CD14-positive monocyte (primary cell): ENCODE measurements at regions not wholly inside any gene's neighbourhood (a gene's known extent, or its start where the extent isn't known, plus 50 kb on each side); places are given as distances from the start of the nearest gene placed in this dataset.
A peak's percentile ranks its signal among the peaks of the same experiment; 100 is the strongest.

Experiments used
- DNase-seq, 3 donors: peaks; one replicate each; pipeline ENCODE4 v3.0.0-alpha.2; 2011 to 2022
- H2AFZ ChIP-seq: 2 replicates; pipeline ENCODE4 v1.6.0; 2012; ENCODE audit warnings: mild to moderate bottlenecking, low read depth, low read length, inconsistent platforms; ENCODE audit not compliant: insufficient read depth, poor library complexity, severe bottlenecking
- H3K27ac ChIP-seq, 2 donors: 1 replicate in 1 of 2; 2 replicates in 1 of 2; pipeline ENCODE4 v1.5.1; 2012 to 2013; ENCODE audit warnings: low read length in 2 of 2, control low read depth in 1 of 2, inconsistent platforms in 1 of 2, low read depth in 1 of 2, mild to moderate bottlenecking in 1 of 2
- H3K27me3 ChIP-seq, 2 donors: one replicate each; pipeline versions ENCODE4 v1.6.0 to v1.6.1; 2011 to 2013; ENCODE audit warnings: low read length in 2 of 2; ENCODE audit not compliant: control insufficient read depth in 2 of 2, insufficient read depth in 2 of 2
- H3K36me3 ChIP-seq, 2 donors: replicated peaks in 1 of 2; 1 replicate in 1 of 2; 2 replicates in 1 of 2; pipeline versions ENCODE4 v1.5.1 to v1.6.1; 2012 to 2013; ENCODE audit warnings: low read length in 2 of 2, control low read depth in 1 of 2, inconsistent platforms in 1 of 2, mild to moderate bottlenecking in 1 of 2; ENCODE audit not compliant: insufficient read depth in 2 of 2, control insufficient read depth in 1 of 2
- H3K4me1 ChIP-seq, 2 donors: 1 replicate in 1 of 2; 2 replicates in 1 of 2; pipeline versions ENCODE4 v1.5.1 to v1.6.1; 2012 to 2013; ENCODE audit warnings: low read length in 2 of 2, control low read depth in 1 of 2, inconsistent platforms in 1 of 2, mild to moderate bottlenecking in 1 of 2, moderate library complexity in 1 of 2; ENCODE audit not compliant: insufficient read depth in 2 of 2, control insufficient read depth in 1 of 2
- H3K4me2 ChIP-seq: replicated peaks from 2 replicates; pipeline ENCODE3; 2012; ENCODE audit warnings: low read length, moderate library complexity, mild to moderate bottlenecking; ENCODE audit not compliant: poor library complexity, severe bottlenecking; ENCODE audit errors: extremely low read depth
- H3K4me3 ChIP-seq, 3 experiments: fragments of 200-600 bp in 1 of 3; sonication (generic) in 1 of 3; replicated peaks in 1 of 3; 1 replicate in 2 of 3; 2 replicates in 1 of 3; pipeline ENCODE4 v1.5.1; 2011 to 2013; ENCODE audit warnings: low read length in 3 of 3, mild to moderate bottlenecking in 3 of 3, control low read depth in 2 of 3, low read depth in 2 of 3, inconsistent platforms in 1 of 3, moderate library complexity in 1 of 3
- H3K79me2 ChIP-seq: 2 replicates; pipeline ENCODE4 v1.6.0; 2012; ENCODE audit warnings: mild to moderate bottlenecking, control low read depth, inconsistent platforms, low read length, moderate library complexity; ENCODE audit not compliant: insufficient read depth
- H3K9ac ChIP-seq: 2 replicates; pipeline ENCODE4 v1.6.0; 2017; ENCODE audit warnings: low read length, mild to moderate bottlenecking; ENCODE audit not compliant: insufficient read depth, poor library complexity, severe bottlenecking
- H3K9me3 ChIP-seq, 2 donors: replicated peaks in 1 of 2; 1 replicate in 1 of 2; 2 replicates in 1 of 2; pipeline versions ENCODE4 v1.5.1 to v1.6.1; 2012 to 2013; ENCODE audit warnings: low read length in 2 of 2, control low read depth in 1 of 2; ENCODE audit not compliant: control insufficient read depth in 1 of 2, insufficient read depth in 1 of 2
- H4K20me1 ChIP-seq: 2 replicates; pipeline ENCODE4 v1.6.0; 2012; ENCODE audit warnings: mild to moderate bottlenecking, low read length, control low read depth, moderate library complexity; ENCODE audit not compliant: insufficient read depth
- H3K27ac Mint-ChIP-seq, 7 donors: one replicate each; pipeline ENCODE4 v1.8.0; 2020; ENCODE audit warnings: mild to moderate bottlenecking in 7 of 7, mixed read lengths in 7 of 7, moderate library complexity in 6 of 7, inconsistent platforms in 2 of 7
- H3K27me3 Mint-ChIP-seq, 3 donors: one replicate each; pipeline ENCODE4 v1.8.0; 2021 to 2022; ENCODE audit warnings: low read depth in 3 of 3, mild to moderate bottlenecking in 3 of 3, mixed read lengths in 3 of 3, moderate library complexity in 3 of 3, inconsistent platforms in 1 of 3
- H3K36me3 Mint-ChIP-seq, 2 donors: one replicate each; pipeline ENCODE4 v1.8.0; 2020; ENCODE audit warnings: mixed read lengths in 2 of 2, inconsistent platforms in 1 of 2, mild to moderate bottlenecking in 1 of 2
- H3K4me1 Mint-ChIP-seq: one replicate; pipeline ENCODE4 v1.8.0; 2020; ENCODE audit warnings: mild to moderate bottlenecking, mixed read lengths
- H3K4me3 Mint-ChIP-seq, 2 donors: one replicate each; pipeline ENCODE4 v1.8.0; 2020; ENCODE audit warnings: mild to moderate bottlenecking in 2 of 2, mixed read lengths in 2 of 2, moderate library complexity in 1 of 2
- H3K9me3 Mint-ChIP-seq, 7 donors: one replicate each; pipeline ENCODE4 v1.8.0; 2020 to 2022; ENCODE audit warnings: mixed read lengths in 7 of 7, mild to moderate bottlenecking in 6 of 7, moderate library complexity in 6 of 7, inconsistent platforms in 2 of 7
- WGBS: methylation state at CpG from one replicate; pipeline ENCODE4 v1.1.5; 2013; ENCODE audit warnings: missing lambda C conversion rate; ENCODE audit not compliant: insufficient coverage; 5-methylcytosine and 5-hydroxymethylcytosine counted together
- intact Hi-C, 2 donors: fragments of 100-400 bp; cut with micrococcal nuclease; formaldehyde crosslinking; loops; one replicate each; pipeline versions ENCODE4 v1.15.0 to v1.15.1; 2023
- TF ChIP-seq, protein P1 (sequence below): fragments of 200-600 bp; IDR thresholded peaks from one replicate; pipeline ENCODE4 v1.8.0; 2022; ENCODE audit warnings: antibody characterized with exemption, mild to moderate bottlenecking

DNA sequence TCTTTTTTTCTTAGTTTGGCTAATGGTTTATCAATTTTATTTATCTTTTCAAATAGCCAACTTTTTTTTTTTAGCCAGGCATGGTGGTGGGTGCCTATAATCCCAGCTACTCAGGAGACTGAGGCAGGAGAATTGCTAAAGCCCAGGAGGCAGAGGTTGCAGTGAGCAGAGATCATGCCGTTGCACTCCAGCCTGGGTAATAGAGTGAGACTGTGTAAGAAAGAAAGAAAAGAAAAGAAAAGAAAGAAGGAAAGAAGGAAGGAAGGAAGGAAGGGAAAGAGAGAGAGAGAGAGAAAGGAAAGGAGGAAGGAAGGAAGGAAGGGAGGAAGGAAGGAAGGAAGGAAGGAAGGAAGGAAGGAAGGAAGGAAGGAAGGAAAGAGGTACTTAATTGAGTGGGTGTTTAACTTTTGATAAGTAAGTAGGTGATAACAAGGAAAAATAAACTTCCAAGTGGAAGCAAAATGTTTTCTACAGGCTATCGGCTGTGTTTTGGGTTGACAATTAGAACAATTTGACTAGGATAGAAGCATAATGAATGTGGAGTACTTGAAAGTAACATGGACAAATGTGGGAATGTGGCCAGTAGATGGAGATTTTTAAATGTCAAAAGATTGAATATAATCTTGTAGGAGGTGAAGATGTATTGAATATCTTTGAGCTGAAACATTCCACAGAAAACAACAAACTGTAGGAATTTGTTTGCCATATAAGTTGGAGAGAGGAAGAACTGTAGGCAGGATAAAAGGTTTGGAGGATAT lies 62.8 kb upstream of the MYO16 start:
- Mint-ChIP-seq H3K36me3 (no peaks in the 10 kb centered on the region), H3K9me3 (peaks cover 2 to 5% (median 2%) of the 10 kb centered on the region in 7 donors), H3K27me3 (peaks cover 0 to 3% (median 1%) of the 10 kb centered on the region in 3 donors), H3K4me1 (no peaks in the 10 kb centered on the region), H3K27ac (no peak overlapping the region), H3K4me3 (peak overlapping the region in 1 of 2 donors; percentile 27)
- Histone ChIP-seq H3K79me2 (no peaks in the 10 kb centered on the region), H3K9ac (no peak overlapping the region), H3K36me3 (no peaks in the 10 kb centered on the region), H3K4me2 (no peak overlapping the region), H2AFZ (no peak overlapping the region), H3K4me3 (no peak overlapping the region), H4K20me1 (no peaks in the 10 kb centered on the region), H3K4me1 (no peaks in the 10 kb centered on the region), H3K27me3 (no peaks in the 10 kb centered on the region), H3K9me3 (no peaks in the 10 kb centered on the region), H3K27ac (no peak overlapping the region)
- no peak for DNase-seq
- 100% methylated on average over 2 of the region's 2 CpGs for WGBS
- intact Hi-C loops: no loop called here
- TF ChIP-seq, protein P1, sequence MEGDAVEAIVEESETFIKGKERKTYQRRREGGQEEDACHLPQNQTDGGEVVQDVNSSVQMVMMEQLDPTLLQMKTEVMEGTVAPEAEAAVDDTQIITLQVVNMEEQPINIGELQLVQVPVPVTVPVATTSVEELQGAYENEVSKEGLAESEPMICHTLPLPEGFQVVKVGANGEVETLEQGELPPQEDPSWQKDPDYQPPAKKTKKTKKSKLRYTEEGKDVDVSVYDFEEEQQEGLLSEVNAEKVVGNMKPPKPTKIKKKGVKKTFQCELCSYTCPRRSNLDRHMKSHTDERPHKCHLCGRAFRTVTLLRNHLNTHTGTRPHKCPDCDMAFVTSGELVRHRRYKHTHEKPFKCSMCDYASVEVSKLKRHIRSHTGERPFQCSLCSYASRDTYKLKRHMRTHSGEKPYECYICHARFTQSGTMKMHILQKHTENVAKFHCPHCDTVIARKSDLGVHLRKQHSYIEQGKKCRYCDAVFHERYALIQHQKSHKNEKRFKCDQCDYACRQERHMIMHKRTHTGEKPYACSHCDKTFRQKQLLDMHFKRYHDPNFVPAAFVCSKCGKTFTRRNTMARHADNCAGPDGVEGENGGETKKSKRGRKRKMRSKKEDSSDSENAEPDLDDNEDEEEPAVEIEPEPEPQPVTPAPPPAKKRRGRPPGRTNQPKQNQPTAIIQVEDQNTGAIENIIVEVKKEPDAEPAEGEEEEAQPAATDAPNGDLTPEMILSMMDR: no peak

DNA sequence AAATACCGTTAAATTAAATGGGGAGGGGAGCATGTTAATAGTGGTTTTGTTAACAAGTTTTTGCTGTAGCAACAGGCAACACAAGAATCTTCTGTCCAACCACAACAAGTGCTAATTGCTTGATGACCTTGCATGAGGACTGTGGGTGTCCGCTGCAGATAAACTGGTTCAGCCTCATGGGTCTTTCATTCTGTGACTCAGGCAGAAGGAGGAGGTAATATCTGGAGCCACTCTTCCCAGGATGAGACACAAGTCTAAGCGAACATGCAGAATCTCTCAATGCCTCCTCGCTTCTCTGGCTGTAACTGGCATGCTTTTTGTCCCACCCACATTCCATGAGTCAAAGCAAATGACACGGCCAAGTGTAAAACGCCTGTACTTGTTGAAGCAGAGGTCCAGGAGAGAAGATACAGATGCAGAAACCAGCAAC lies 56.6 kb upstream of the MYO16 start:
- Histone ChIP-seq H3K36me3 (no peaks in the 10 kb centered on the region), H3K4me1 (no peaks in the 10 kb centered on the region), H3K9me3 (no peaks in the 10 kb centered on the region), H3K27ac (no peak overlapping the region), H3K79me2 (no peaks in the 10 kb centered on the region), H2AFZ (no peak overlapping the region), H3K27me3 (no peaks in the 10 kb centered on the region), H3K4me2 (no peak overlapping the region), H3K9ac (no peak overlapping the region), H3K4me3 (no peak overlapping the region), H4K20me1 (no peaks in the 10 kb centered on the region)
- H3K9me3 Mint-ChIP-seq: peaks cover 0 to 3% (median 0%) of the 10 kb centered on the region in 7 donors
- H3K27ac Mint-ChIP-seq: no peak overlapping the region
- peaks cover 0 to 3% (median 3%) of the 10 kb centered on the region in 3 donors for H3K27me3 Mint-ChIP-seq
- no peak overlapping the region for H3K4me3 Mint-ChIP-seq
- intact Hi-C loops: no loop called here
- 100% methylated on average over 2 of the region's 6 CpGs for WGBS
- H3K4me1 Mint-ChIP-seq: no peaks in the 10 kb centered on the region
- DNase-seq: no peak
- no peaks in the 10 kb centered on the region for H3K36me3 Mint-ChIP-seq
- TF ChIP-seq, protein P1: no peak
